ENCODE measurements at regions not wholly inside any gene's neighbourhood (a gene's known extent, or its start where the extent isn't known, plus 50 kb on each side); places are given as distances from the start of the nearest gene placed in this dataset.

DNA sequence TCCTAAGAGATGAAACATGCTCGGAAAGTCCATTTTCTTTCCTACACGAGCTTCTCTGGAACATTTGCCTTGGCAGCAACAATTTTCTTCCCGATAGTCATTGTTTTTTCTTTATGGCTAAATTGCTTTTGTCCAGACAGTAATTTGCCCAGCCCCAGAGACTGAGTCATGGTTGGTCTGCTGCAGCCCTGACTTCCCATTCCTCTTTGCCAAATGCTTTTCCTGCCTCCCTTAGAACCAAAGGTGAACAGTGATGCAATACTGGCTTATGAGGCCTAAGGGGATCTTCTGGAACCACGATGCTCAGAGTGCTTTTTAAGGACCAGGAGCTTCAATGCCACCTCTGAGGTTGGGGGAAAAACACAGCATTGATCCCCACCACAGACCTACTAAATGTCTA lies 1599.6 kb upstream of the TMEM132C start:
- TF ChIP-seq, protein P1, sequence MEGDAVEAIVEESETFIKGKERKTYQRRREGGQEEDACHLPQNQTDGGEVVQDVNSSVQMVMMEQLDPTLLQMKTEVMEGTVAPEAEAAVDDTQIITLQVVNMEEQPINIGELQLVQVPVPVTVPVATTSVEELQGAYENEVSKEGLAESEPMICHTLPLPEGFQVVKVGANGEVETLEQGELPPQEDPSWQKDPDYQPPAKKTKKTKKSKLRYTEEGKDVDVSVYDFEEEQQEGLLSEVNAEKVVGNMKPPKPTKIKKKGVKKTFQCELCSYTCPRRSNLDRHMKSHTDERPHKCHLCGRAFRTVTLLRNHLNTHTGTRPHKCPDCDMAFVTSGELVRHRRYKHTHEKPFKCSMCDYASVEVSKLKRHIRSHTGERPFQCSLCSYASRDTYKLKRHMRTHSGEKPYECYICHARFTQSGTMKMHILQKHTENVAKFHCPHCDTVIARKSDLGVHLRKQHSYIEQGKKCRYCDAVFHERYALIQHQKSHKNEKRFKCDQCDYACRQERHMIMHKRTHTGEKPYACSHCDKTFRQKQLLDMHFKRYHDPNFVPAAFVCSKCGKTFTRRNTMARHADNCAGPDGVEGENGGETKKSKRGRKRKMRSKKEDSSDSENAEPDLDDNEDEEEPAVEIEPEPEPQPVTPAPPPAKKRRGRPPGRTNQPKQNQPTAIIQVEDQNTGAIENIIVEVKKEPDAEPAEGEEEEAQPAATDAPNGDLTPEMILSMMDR (IDR thresholded peaks at IDR 0.05) = no peak
- no peak for TF ChIP-seq POLR2A (IDR thresholded peaks at IDR 0.05)
